Astrocyte (in vitro differentiated cells and primary cell): ENCODE measurements at regions not wholly inside any gene's neighbourhood (a gene's known extent, or its start where the extent isn't known, plus 50 kb on each side); places are given as distances from the start of the nearest gene placed in this dataset.

Source experiments
- DNase-seq: peaks from one replicate; pipeline ENCODE4 v3.0.0-alpha.2; 2010; ENCODE audit warnings: low read depth
- FAIRE-seq: peaks from 2 replicates; lab custom pipeline; 2011; peaks lifted over from hg19 to GRCh38; lab: Jason Lieb, UNC
- H2AFZ ChIP-seq: 2 replicates; pipeline ENCODE4 v1.6.0; 2012; ENCODE audit warnings: low read depth, low read length, inconsistent platforms
- H3K27ac ChIP-seq: 2 replicates; pipeline ENCODE4 v1.5.1; 2011; ENCODE audit warnings: low read depth, low read length, inconsistent platforms
- H3K27me3 ChIP-seq: 2 replicates; pipeline ENCODE4 v1.6.0; 2011; ENCODE audit warnings: low read length, inconsistent platforms; ENCODE audit not compliant: insufficient read depth
- H3K36me3 ChIP-seq: 2 replicates; pipeline ENCODE4 v1.5.1; 2011; ENCODE audit warnings: low read length, inconsistent platforms; ENCODE audit not compliant: insufficient read depth
- H3K4me1 ChIP-seq: 2 replicates; pipeline ENCODE4 v1.5.1; 2011; ENCODE audit warnings: low read length, inconsistent platforms; ENCODE audit not compliant: insufficient read depth
- H3K4me2 ChIP-seq: 2 replicates; pipeline ENCODE4 v1.6.0; 2012; ENCODE audit warnings: low read length, inconsistent platforms
- H3K4me3 ChIP-seq: 2 replicates; pipeline ENCODE4 v1.5.1; 2011; ENCODE audit warnings: low read depth, mild to moderate bottlenecking, low read length, inconsistent platforms; ENCODE audit not compliant: insufficient read depth
- H3K79me2 ChIP-seq: 2 replicates; pipeline ENCODE4 v1.6.0; 2012; ENCODE audit warnings: mild to moderate bottlenecking, low read length, inconsistent platforms; ENCODE audit not compliant: insufficient read depth
- H3K9ac ChIP-seq: 2 replicates; pipeline ENCODE4 v1.6.0; 2012; ENCODE audit warnings: mild to moderate bottlenecking, low read length, inconsistent platforms
- H3K9me3 ChIP-seq: 2 replicates; pipeline ENCODE4 v1.5.1; 2012; ENCODE audit warnings: low read depth, mild to moderate bottlenecking, low read length, inconsistent platforms; ENCODE audit not compliant: insufficient read depth
- H4K20me1 ChIP-seq: 2 replicates; pipeline ENCODE4 v1.6.0; 2012; ENCODE audit warnings: low read length, inconsistent platforms; ENCODE audit not compliant: insufficient read depth
- H3K27ac Mint-ChIP-seq: one replicate; pipeline ENCODE4 v1.8.0; 2021; ENCODE audit warnings: mild to moderate bottlenecking, mixed read lengths; ENCODE audit not compliant: unreplicated experiment
- H3K27me3 Mint-ChIP-seq: one replicate; pipeline ENCODE4 v1.8.0; 2021; ENCODE audit warnings: low read depth, mixed read lengths; ENCODE audit not compliant: unreplicated experiment
- H3K36me3 Mint-ChIP-seq: one replicate; pipeline ENCODE4 v1.8.0; 2021; ENCODE audit warnings: low read depth, mixed read lengths; ENCODE audit not compliant: unreplicated experiment
- H3K4me1 Mint-ChIP-seq: one replicate; pipeline ENCODE4 v1.8.0; 2021; ENCODE audit warnings: low read depth, mixed read lengths; ENCODE audit not compliant: unreplicated experiment
- H3K4me3 Mint-ChIP-seq: one replicate; pipeline ENCODE4 v1.8.0; 2021; ENCODE audit warnings: mild to moderate bottlenecking, moderate library complexity, mixed read lengths; ENCODE audit not compliant: unreplicated experiment
- H3K9me3 Mint-ChIP-seq: one replicate; pipeline ENCODE4 v1.8.0; 2021; ENCODE audit warnings: mild to moderate bottlenecking, mixed read lengths; ENCODE audit not compliant: unreplicated experiment
- CTCF ChIP-seq: IDR thresholded peaks from 2 replicates; pipeline ENCODE4 v1.5.1; 2011; ENCODE audit warnings: low read depth, mild to moderate bottlenecking, inconsistent platforms, low read length, moderate library complexity; ENCODE audit not compliant: insufficient read depth
- EZH2 ChIP-seq: IDR thresholded peaks from 2 replicates; pipeline ENCODE4 v1.6.1; 2012; ENCODE audit warnings: mild to moderate bottlenecking, low read length, inconsistent platforms; ENCODE audit not compliant: insufficient read depth

GRCh38 chr4:11743236-11743635 lies 314.5 kb upstream of the HS3ST1 start:
- Mint-ChIP-seq H3K27me3 (no peaks in the 10 kb centered on the region), H3K4me3 (no peak overlapping the region), H3K36me3 (no peaks in the 10 kb centered on the region), H3K9me3 (no peaks in the 10 kb centered on the region), H3K27ac (no peak overlapping the region), H3K4me1 (peaks cover 30% of the 10 kb centered on the region)
- Histone ChIP-seq H3K9ac (no peak overlapping the region), H4K20me1 (no peaks in the 10 kb centered on the region), H3K27ac (no peak overlapping the region), H3K9me3 (no peaks in the 10 kb centered on the region), H3K36me3 (no peaks in the 10 kb centered on the region), H2AFZ (no peak overlapping the region), H3K4me3 (no peak overlapping the region), H3K4me1 (peaks cover 10% of the 10 kb centered on the region), H3K27me3 (no peaks in the 10 kb centered on the region), H3K4me2 (no peak overlapping the region), H3K79me2 (no peaks in the 10 kb centered on the region)
- TF ChIP-seq CTCF (no peak), EZH2 (no peak)
- DNase-seq (peak; percentile 26), FAIRE-seq (no peak)

GRCh38 chr4:11741190-11741652 lies 312.5 kb upstream of the HS3ST1 start:
- FAIRE-seq, result no peak
- H3K4me3 ChIP-seq, result no peak overlapping the region
- H3K9me3 Mint-ChIP-seq, result no peaks in the 10 kb centered on the region
- H3K27me3 Mint-ChIP-seq, result no peaks in the 10 kb centered on the region
- no peaks in the 10 kb centered on the region for H3K36me3 Mint-ChIP-seq
- TF ChIP-seq EZH2, result no peak
- H3K36me3 ChIP-seq, result no peaks in the 10 kb centered on the region
- no peak overlapping the region for H3K27ac Mint-ChIP-seq
- no peak overlapping the region for H3K4me3 Mint-ChIP-seq
- H3K79me2 ChIP-seq, result no peaks in the 10 kb centered on the region
- no peaks in the 10 kb centered on the region for H3K27me3 ChIP-seq
- peak; percentile 64 for DNase-seq
- no peak overlapping the region for H3K27ac ChIP-seq
- H3K4me2 ChIP-seq, result peak overlapping the region; percentile 7
- peaks cover 3% of the 10 kb centered on the region for H3K4me1 ChIP-seq
- H3K9me3 ChIP-seq, result no peaks in the 10 kb centered on the region
- no peak overlapping the region for H2AFZ ChIP-seq
- no peaks in the 10 kb centered on the region for H4K20me1 ChIP-seq
- peaks cover 20% of the 10 kb centered on the region for H3K4me1 Mint-ChIP-seq
- H3K9ac ChIP-seq, result no peak overlapping the region

- DNase-seq (peak; percentile 70), FAIRE-seq (no peak)
- Mint-ChIP-seq H3K9me3 (no peaks in the 10 kb centered on the region), H3K27ac (no peak overlapping the region), H3K4me3 (no peak overlapping the region), H3K4me1 (peaks cover 31% of the 10 kb centered on the region), H3K27me3 (no peaks in the 10 kb centered on the region), H3K36me3 (no peaks in the 10 kb centered on the region)
- Histone ChIP-seq H3K27ac (no peak overlapping the region), H4K20me1 (no peaks in the 10 kb centered on the region), H3K79me2 (no peaks in the 10 kb centered on the region), H3K27me3 (no peaks in the 10 kb centered on the region), H3K9me3 (no peaks in the 10 kb centered on the region), H3K4me2 (no peak overlapping the region), H2AFZ (no peak overlapping the region), H3K4me1 (peaks cover 3% of the 10 kb centered on the region), H3K4me3 (no peak overlapping the region), H3K9ac (no peak overlapping the region), H3K36me3 (no peaks in the 10 kb centered on the region)
- no peak for TF ChIP-seq CTCF
- TF ChIP-seq EZH2, result no peak
Observed at GRCh38 chr4:11739992-11740391, 311.3 kb upstream of the HS3ST1 start.
